ENCODE measurements at regions not wholly inside any gene's neighbourhood (a gene's known extent, or its start where the extent isn't known, plus 50 kb on each side); places are given as distances from the start of the nearest gene placed in this dataset.

- Histone ChIP-seq H3K27ac (ENCODE audit: low read depth, low read length) (no peak overlapping the region), H3K27me3 (ENCODE audit: control insufficient read depth, insufficient read depth, low read length) (no peaks in the 10 kb centered on the region), H3K36me3 (ENCODE audit: control insufficient read depth, insufficient read depth, low read length) (no peaks in the 10 kb centered on the region), H3K9me3 (ENCODE audit: control insufficient read depth, insufficient read depth, low read depth, low read length) (peaks cover 14% of the 10 kb centered on the region), H3K9ac (ENCODE audit: low read length) (no peak overlapping the region), H3K4me1 (ENCODE audit: control insufficient read depth, insufficient read depth, low read length) (peaks cover 2% of the 10 kb centered on the region), H3K4me3 (ENCODE audit: low read depth, low read length) (no peak overlapping the region)
Measured at GRCh38 chr19:32103541-32103940, 241.9 kb upstream of the ZNF507 start.

DNA sequence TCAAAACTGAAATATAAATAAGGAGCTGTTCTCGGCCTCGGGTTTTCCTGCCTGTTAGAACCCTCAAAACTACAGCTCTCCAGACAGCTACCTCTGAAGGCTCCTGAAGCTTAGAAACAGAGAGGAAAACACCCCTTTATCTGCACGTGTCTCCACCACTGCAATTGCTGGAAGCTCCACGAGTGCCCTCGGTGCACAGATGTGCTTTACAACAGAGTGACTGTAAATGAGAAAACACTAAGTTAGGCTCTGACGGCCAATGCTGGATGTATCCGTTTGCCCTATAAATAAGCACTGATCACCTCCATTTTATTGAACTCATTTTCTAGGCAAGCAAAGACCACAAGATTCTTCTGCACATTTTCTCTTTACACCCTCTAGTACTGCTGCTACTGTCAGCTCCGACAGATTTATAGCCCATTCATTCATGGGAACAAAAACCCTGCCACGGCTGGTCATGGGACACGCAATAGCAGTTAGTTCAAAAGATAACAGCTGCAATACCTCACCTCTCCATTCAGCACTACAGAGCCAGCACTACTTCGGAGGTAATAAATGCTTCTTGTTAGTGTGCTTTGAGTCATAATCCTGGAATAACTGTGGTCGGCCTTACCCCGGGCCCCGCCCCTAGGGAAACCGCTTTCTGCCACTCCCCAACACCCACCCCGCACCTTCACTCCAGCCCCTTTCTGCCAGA, 241.1 kb upstream of the ZNF507 start:
- no peak overlapping the region for H3K27ac ChIP-seq (ENCODE audit: low read depth, low read length)
- H3K36me3 ChIP-seq (ENCODE audit: control insufficient read depth, insufficient read depth, low read length) = no peaks in the 10 kb centered on the region
- no peaks in the 10 kb centered on the region; the same call in 1 of the 2 replicates for H3K4me1 ChIP-seq (ENCODE audit: control insufficient read depth, insufficient read depth, low read length)
- H3K4me3 ChIP-seq (ENCODE audit: low read depth, low read length) = no peak overlapping the region
- H3K9me3 ChIP-seq (ENCODE audit: control insufficient read depth, insufficient read depth, low read depth, low read length) = peaks cover 14% of the 10 kb centered on the region
- H3K9ac ChIP-seq (ENCODE audit: low read length) = no peak overlapping the region
- no peaks in the 10 kb centered on the region for H3K27me3 ChIP-seq (ENCODE audit: control insufficient read depth, insufficient read depth, low read length)

DNA sequence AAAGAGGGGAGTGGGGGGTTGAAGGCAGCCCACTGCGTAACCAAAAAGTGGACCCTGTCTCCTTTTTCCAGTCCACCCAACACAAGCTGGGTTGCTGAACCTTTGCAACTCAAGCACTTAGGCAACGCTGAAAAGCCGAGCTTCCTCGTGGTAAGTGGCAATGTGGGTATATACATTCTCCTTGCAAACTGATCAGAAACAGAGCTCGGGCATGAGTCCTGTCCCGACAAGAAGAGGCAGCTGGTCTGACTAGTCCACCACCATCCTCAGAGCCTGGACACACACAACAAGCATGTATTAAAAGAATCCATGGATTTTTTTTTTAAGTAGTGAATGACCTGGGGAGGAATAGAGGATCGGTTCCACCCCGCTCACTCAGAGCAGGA, 240.6 kb upstream of the ZNF507 start:
- Histone ChIP-seq H3K27me3 (ENCODE audit: control insufficient read depth, insufficient read depth, low read length) (no peaks in the 10 kb centered on the region), H3K36me3 (ENCODE audit: control insufficient read depth, insufficient read depth, low read length) (no peaks in the 10 kb centered on the region), H3K9ac (ENCODE audit: low read length) (no peak overlapping the region), H3K4me3 (ENCODE audit: low read depth, low read length) (no peak overlapping the region), H3K4me1 (ENCODE audit: control insufficient read depth, insufficient read depth, low read length) (no peaks in the 10 kb centered on the region; the same call in 1 of the 2 replicates), H3K9me3 (ENCODE audit: control insufficient read depth, insufficient read depth, low read depth, low read length) (peaks cover 12% of the 10 kb centered on the region), H3K27ac (ENCODE audit: low read depth, low read length) (no peak overlapping the region)

DNA sequence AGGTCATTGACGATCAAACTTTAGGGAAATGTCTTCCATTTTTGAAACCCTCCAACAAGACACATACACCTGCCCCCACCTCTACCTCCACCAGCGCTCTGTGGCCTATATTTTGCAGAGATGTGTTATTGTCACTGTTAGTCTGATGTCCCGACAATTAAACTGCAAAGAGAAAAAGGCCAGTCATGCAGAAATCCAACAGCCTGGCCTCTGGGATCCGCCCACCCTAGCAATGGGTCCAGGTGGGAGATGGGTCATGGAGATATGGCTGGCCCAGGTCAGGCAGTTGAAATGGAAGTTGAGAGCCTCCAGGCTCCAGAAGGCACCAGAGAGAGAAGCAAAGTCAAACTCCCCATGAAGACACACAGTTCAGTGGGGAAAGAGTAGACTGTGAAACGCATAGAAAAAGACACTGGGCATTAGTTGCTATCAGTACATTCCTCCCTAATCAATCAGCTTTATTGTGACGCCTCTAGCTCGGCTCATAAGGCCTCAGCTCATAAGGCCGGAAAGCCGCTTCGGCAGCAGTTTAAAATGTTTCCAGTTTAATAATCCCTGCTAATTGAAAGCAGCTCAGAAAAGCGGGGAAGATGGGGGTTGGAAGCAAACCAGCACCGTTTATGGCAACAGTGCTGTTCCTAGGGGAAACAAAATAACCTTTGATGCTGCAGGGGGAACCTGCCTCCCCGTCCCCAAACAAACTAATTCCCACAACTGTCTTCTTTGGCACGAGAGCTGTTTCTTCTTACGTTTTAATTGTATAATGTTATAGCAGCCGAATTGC, 239.7 kb upstream of the ZNF507 start:
- no peak overlapping the region for H3K27ac ChIP-seq (ENCODE audit: low read depth, low read length)
- no peaks in the 10 kb centered on the region for H3K27me3 ChIP-seq (ENCODE audit: control insufficient read depth, insufficient read depth, low read length)
- no peaks in the 10 kb centered on the region for H3K36me3 ChIP-seq (ENCODE audit: control insufficient read depth, insufficient read depth, low read length)
- no peaks in the 10 kb centered on the region; the same call in 1 of the 2 replicates for H3K4me1 ChIP-seq (ENCODE audit: control insufficient read depth, insufficient read depth, low read length)
- peaks cover 6% of the 10 kb centered on the region for H3K9me3 ChIP-seq (ENCODE audit: control insufficient read depth, insufficient read depth, low read depth, low read length)
- no peak overlapping the region for H3K9ac ChIP-seq (ENCODE audit: low read length)
- H3K4me3 ChIP-seq (ENCODE audit: low read depth, low read length) = no peak overlapping the region

- Histone ChIP-seq H3K4me1 (ENCODE audit: control insufficient read depth, insufficient read depth, low read length) (no peaks in the 10 kb centered on the region), H3K4me3 (ENCODE audit: low read depth, low read length) (no peak overlapping the region), H3K27ac (ENCODE audit: low read depth, low read length) (no peak overlapping the region), H3K36me3 (ENCODE audit: control insufficient read depth, insufficient read depth, low read length) (no peaks in the 10 kb centered on the region), H3K27me3 (ENCODE audit: control insufficient read depth, insufficient read depth, low read length) (no peaks in the 10 kb centered on the region), H3K9ac (ENCODE audit: low read length) (no peak overlapping the region), H3K9me3 (ENCODE audit: control insufficient read depth, insufficient read depth, low read depth, low read length) (peaks cover 2% of the 10 kb centered on the region; the same call in 1 of the 2 replicates)
Measured at GRCh38 chr19:32122258-32122657, 223.2 kb upstream of the ZNF507 start.

- no peaks in the 10 kb centered on the region for H3K27me3 ChIP-seq (ENCODE audit: control insufficient read depth, insufficient read depth, low read length)
- H3K4me3 ChIP-seq (ENCODE audit: low read depth, low read length) = no peak overlapping the region
- no peak overlapping the region for H3K9ac ChIP-seq (ENCODE audit: low read length)
- H3K27ac ChIP-seq (ENCODE audit: low read depth, low read length) = no peak overlapping the region
- H3K4me1 ChIP-seq (ENCODE audit: control insufficient read depth, insufficient read depth, low read length) = no peaks in the 10 kb centered on the region
- H3K9me3 ChIP-seq (ENCODE audit: control insufficient read depth, insufficient read depth, low read depth, low read length) = peaks cover 2% of the 10 kb centered on the region; the same call in 1 of the 2 replicates
- no peaks in the 10 kb centered on the region for H3K36me3 ChIP-seq (ENCODE audit: control insufficient read depth, insufficient read depth, low read length)
Measured at GRCh38 chr19:32123355-32123940, 222.0 kb upstream of the ZNF507 start.

DNA sequence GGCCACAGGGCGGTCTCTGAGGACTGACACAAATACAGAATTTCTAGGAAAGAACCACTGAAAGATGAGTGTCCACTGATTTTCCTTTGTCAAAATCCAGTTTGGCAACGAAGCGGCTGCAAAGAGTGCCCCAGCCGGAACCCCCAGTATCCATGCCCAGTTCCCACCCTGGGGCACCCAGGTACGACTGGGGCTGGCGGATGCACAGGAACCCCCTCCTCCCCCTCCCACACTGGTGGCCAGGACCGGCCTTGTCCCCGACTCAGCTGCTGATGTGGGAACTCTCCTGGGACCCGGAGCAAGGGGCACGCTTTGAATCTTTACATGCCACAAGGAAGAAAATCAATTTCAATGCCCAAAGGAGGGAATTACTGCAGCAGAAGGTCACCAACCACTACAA, 220.8 kb upstream of the ZNF507 start:
- Histone ChIP-seq H3K9ac (ENCODE audit: low read length) (no peak overlapping the region), H3K36me3 (ENCODE audit: control insufficient read depth, insufficient read depth, low read length) (no peaks in the 10 kb centered on the region), H3K27ac (ENCODE audit: low read depth, low read length) (no peak overlapping the region), H3K4me1 (ENCODE audit: control insufficient read depth, insufficient read depth, low read length) (no peaks in the 10 kb centered on the region), H3K9me3 (ENCODE audit: control insufficient read depth, insufficient read depth, low read depth, low read length) (peaks cover 2% of the 10 kb centered on the region; the same call in 1 of the 2 replicates), H3K27me3 (ENCODE audit: control insufficient read depth, insufficient read depth, low read length) (no peaks in the 10 kb centered on the region), H3K4me3 (ENCODE audit: low read depth, low read length) (no peak overlapping the region)

GRCh38 chr19:32129141-32129540, 216.3 kb upstream of the ZNF507 start:
- no peaks in the 10 kb centered on the region for H3K4me1 ChIP-seq (ENCODE audit: control insufficient read depth, insufficient read depth, low read length)
- no peak overlapping the region for H3K4me3 ChIP-seq (ENCODE audit: low read depth, low read length)
- no peaks in the 10 kb centered on the region for H3K27me3 ChIP-seq (ENCODE audit: control insufficient read depth, insufficient read depth, low read length)

GRCh38 chr19:32130332-32130731, 215.1 kb upstream of the ZNF507 start:
- no peak overlapping the region for H3K27ac ChIP-seq (ENCODE audit: low read depth, low read length)
- H3K9ac ChIP-seq (ENCODE audit: low read length) = no peak overlapping the region
- H3K36me3 ChIP-seq (ENCODE audit: control insufficient read depth, insufficient read depth, low read length) = no peaks in the 10 kb centered on the region
- no peaks in the 10 kb centered on the region for H3K27me3 ChIP-seq (ENCODE audit: control insufficient read depth, insufficient read depth, low read length)
- no peak overlapping the region for H3K4me3 ChIP-seq (ENCODE audit: low read depth, low read length)
- no peaks in the 10 kb centered on the region for H3K9me3 ChIP-seq (ENCODE audit: control insufficient read depth, insufficient read depth, low read depth, low read length)
- H3K4me1 ChIP-seq (ENCODE audit: control insufficient read depth, insufficient read depth, low read length) = no peaks in the 10 kb centered on the region

More at GRCh38 chr19:32129141-32129540, 216.3 kb upstream of the ZNF507 start:
- H3K9me3 ChIP-seq (ENCODE audit: control insufficient read depth, insufficient read depth, low read depth, low read length) = no peaks in the 10 kb centered on the region
- H3K9ac ChIP-seq (ENCODE audit: low read length) = no peak overlapping the region
- H3K36me3 ChIP-seq (ENCODE audit: control insufficient read depth, insufficient read depth, low read length) = no peaks in the 10 kb centered on the region
- no peak overlapping the region for H3K27ac ChIP-seq (ENCODE audit: low read depth, low read length)

DNA sequence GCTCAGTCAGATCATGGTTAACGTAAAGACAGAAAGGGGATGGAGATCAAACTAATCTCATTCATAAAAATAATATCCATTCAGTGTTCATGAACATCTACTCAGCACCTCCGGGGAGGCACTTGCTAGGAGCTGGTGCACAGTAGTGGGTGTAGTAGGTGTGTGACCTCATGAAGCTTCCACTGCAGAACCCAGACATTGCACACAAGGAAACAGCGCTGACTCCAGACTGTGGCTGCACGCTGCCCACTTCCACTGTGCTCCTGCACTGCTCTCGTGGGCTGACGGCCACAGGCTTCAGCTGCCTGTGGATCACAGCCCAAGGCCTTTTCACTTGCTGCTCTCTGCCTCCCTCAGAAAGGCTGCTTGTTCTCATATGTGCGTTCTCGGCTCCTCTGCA, 214.4 kb upstream of the ZNF507 start:
- H3K9ac ChIP-seq (ENCODE audit: low read length) = no peak overlapping the region
- H3K36me3 ChIP-seq (ENCODE audit: control insufficient read depth, insufficient read depth, low read length) = no peaks in the 10 kb centered on the region
- H3K27ac ChIP-seq (ENCODE audit: low read depth, low read length) = no peak overlapping the region
- no peak overlapping the region for H3K4me3 ChIP-seq (ENCODE audit: low read depth, low read length)
- no peaks in the 10 kb centered on the region for H3K9me3 ChIP-seq (ENCODE audit: control insufficient read depth, insufficient read depth, low read depth, low read length)
- H3K27me3 ChIP-seq (ENCODE audit: control insufficient read depth, insufficient read depth, low read length) = no peaks in the 10 kb centered on the region
- H3K4me1 ChIP-seq (ENCODE audit: control insufficient read depth, insufficient read depth, low read length) = no peaks in the 10 kb centered on the region

DNA sequence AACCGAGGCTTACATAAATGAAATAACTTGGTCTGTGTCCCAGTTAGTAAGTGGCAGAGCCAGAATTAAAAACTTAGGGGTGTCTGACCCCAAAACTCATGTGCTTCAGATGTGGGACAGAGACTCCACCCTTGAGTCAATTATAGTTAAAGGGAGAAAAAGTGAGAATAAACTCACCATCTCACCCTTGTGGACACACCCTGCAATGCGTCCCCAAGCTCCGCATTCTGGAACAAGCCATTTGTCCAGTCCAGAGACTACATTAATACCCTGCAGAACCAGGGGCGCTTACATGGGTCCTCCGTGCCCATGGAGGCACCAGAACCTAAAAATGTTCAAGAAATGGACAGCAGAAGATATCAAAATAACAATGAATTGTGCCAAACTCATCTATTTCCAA, 207.0 kb upstream of the ZNF507 start:
- no peaks in the 10 kb centered on the region for H3K36me3 ChIP-seq (ENCODE audit: control insufficient read depth, insufficient read depth, low read length)
- no peak overlapping the region for H3K9ac ChIP-seq (ENCODE audit: low read length)
- H3K27me3 ChIP-seq (ENCODE audit: control insufficient read depth, insufficient read depth, low read length) = no peaks in the 10 kb centered on the region
- H3K9me3 ChIP-seq (ENCODE audit: control insufficient read depth, insufficient read depth, low read depth, low read length) = no peaks in the 10 kb centered on the region
- no peak overlapping the region for H3K27ac ChIP-seq (ENCODE audit: low read depth, low read length)
- no peak overlapping the region for H3K4me3 ChIP-seq (ENCODE audit: low read depth, low read length)
- H3K4me1 ChIP-seq (ENCODE audit: control insufficient read depth, insufficient read depth, low read length) = no peaks in the 10 kb centered on the region

All from HUES6 (cell line).